GM12874 (cell line): ENCODE measurements at regions not wholly inside any gene's neighbourhood (a gene's known extent, or its start where the extent isn't known, plus 50 kb on each side); places are given as distances from the start of the nearest gene placed in this dataset.

ENCODE experiments used
- TF ChIP-seq, protein P1 (sequence below): IDR thresholded peaks from 2 replicates; pipeline ENCODE4 v1.5.1; 2011; ENCODE audit warnings: low read depth, mild to moderate bottlenecking, control low read depth, low read length, moderate library complexity; ENCODE audit not compliant: insufficient read depth

DNA sequence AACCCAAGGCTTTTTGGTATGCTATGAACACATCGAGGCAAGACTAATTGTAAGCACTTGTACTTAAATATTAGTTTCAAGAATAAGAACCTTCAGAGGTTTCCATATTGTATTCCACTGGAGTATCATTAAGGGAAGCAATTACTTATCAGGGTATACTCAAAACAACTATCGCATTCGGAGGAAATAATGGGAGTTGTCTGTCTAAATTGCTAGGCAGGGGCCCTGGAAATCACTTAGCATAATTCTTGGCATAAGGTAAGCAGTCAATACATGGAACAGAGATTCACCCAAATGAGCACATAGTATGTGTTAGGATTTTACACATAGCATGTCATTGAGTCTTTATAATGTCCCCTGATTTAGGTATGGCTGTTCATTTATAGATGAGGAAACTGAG is 249.4 kb downstream of the DHX15 start:
- TF ChIP-seq, protein P1, sequence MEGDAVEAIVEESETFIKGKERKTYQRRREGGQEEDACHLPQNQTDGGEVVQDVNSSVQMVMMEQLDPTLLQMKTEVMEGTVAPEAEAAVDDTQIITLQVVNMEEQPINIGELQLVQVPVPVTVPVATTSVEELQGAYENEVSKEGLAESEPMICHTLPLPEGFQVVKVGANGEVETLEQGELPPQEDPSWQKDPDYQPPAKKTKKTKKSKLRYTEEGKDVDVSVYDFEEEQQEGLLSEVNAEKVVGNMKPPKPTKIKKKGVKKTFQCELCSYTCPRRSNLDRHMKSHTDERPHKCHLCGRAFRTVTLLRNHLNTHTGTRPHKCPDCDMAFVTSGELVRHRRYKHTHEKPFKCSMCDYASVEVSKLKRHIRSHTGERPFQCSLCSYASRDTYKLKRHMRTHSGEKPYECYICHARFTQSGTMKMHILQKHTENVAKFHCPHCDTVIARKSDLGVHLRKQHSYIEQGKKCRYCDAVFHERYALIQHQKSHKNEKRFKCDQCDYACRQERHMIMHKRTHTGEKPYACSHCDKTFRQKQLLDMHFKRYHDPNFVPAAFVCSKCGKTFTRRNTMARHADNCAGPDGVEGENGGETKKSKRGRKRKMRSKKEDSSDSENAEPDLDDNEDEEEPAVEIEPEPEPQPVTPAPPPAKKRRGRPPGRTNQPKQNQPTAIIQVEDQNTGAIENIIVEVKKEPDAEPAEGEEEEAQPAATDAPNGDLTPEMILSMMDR = no peak

DNA sequence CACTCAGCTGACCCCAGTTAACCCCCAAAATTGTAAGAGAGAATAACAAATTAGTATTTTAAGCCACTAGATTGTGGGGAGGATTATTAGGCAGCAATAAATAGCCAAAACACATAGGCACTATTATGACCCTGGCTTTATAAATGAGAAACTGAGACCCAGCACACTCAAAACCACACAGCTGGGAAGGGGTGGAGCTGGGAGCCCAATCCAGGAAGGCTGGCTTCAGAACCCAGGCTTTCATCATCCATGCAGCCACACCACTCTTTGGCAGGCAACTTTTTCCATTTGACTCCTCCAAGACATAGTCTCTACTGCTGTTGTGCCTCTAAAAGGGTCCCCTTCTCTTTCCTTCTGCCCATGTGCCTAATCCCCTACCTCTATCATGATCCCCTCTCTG is 253.8 kb downstream of the DHX15 start:
- TF ChIP-seq, protein P1 = no peak

DNA sequence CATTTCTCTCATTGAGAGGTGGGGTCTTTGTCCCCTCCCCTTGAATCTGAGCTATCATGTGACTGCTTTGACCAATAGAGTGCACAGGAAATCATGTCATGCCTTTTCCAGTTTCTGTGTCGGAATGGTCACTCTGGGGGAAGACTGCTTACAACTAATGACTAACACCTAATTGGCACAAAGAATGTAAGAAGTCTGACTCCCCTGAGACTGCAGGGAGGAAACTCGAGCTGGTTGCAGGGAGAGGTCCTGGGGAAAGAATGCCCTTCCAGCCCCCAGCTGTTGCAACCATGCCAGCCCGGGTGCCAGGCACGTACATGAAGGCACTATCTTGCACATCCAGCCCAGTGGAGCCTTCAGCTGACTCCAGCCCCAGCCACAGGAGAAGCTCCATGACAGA is 254.2 kb downstream of the DHX15 start:
- TF ChIP-seq, protein P1 = no peak

- TF ChIP-seq, protein P1 = no peak
Measured at GRCh38 chr4:24328711-24329110, 255.6 kb downstream of the DHX15 start.

DNA sequence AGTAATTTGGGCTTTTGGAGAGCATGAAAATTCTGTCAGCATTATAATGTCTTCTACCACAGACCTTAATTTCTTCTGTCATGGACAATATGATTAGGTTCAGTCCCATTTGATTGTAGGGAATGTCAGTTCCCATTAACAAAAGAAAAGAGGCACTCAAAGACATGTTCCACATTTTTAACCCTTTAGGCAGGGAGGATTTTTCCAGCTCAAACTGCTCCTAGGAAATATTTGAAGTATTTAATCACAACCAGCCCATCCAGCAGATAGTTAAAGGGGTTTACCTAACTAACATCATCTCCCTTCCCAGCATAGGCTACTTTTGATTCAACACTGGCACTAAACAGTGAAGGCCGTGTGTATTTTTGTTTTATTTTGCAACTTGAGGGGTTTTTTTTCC is 256.0 kb downstream of the DHX15 start:
- TF ChIP-seq, protein P1 = no peak

GRCh38 chr4:24322995-24323394 is 261.4 kb downstream of the DHX15 start:
- TF ChIP-seq, protein P1 = no peak

GRCh38 chr4:24322511-24322910 is 261.8 kb downstream of the DHX15 start:
- TF ChIP-seq, protein P1 = no peak

GRCh38 chr4:24321616-24322015 is 262.7 kb downstream of the DHX15 start:
- TF ChIP-seq, protein P1 = no peak
